HepG2 (cell line): ENCODE measurements at regions not wholly inside any gene's neighbourhood (a gene's known extent, or its start where the extent isn't known, plus 50 kb on each side); places are given as distances from the start of the nearest gene placed in this dataset.
A peak's percentile ranks its signal among the peaks of the same experiment; 100 is the strongest.

Experiments
- ATAC-seq: fragments of 200-7000 bp; cut with Tn5 transposase; 3 replicates; pipeline ENCODE4 v1.9.1; 2020; ENCODE audit warnings: mild to moderate bottlenecking, moderate library complexity
- BruUV-seq: library from RNA; stranded (reverse); fragments of 400-500 nt; replicated peaks from 2 replicates; lab custom pipeline; 2021; lab: Mats Ljungman, UMichigan
- CTCF ChIA-PET: fragments of 300-600 bp; formaldehyde crosslinking; extraction: SDS; loops from one replicate; lab custom pipeline; 2021; ENCODE audit warnings: low total read pairs, inconsistent platforms, low intra/inter-chr PET ratio; lab: Yijun Ruan, JAX
- POLR2A ChIA-PET: fragments of 350-600 bp; sonication (Branson Sonifier 250); formaldehyde crosslinking; loops from one replicate; lab custom pipeline; 2020; ENCODE audit warnings: antibody characterized with exemption, inconsistent platforms; lab: Yijun Ruan, JAX
- DNase-seq: peaks from one replicate; pipeline ENCODE4 v3.0.0-alpha.2; 2015; ENCODE audit warnings: low spot score
- FAIRE-seq: peaks from 3 replicates; lab custom pipeline; 2011; peaks lifted over from hg19 to GRCh38; lab: Jason Lieb, UNC
- H2AFZ ChIP-seq: one replicate; pipeline ENCODE4 v1.6.1; 2011; ENCODE audit warnings: low read length, inconsistent platforms
- H3K27ac ChIP-seq: fragments of 300-600 bp; 3 replicates; pipeline ENCODE4 v1.8.0; 2011; ENCODE audit warnings: mixed run types, mild to moderate bottlenecking, mixed read lengths, low read length, inconsistent platforms; ENCODE audit not compliant: insufficient read depth; ENCODE audit errors: extremely low read length
- H3K27me3 ChIP-seq, 2 experiments: fragments of 200-600 bp in 1 of 2; 2 replicates in 1 of 2; 3 replicates in 1 of 2; pipeline versions ENCODE4 v1.6.0 to v1.8.0; 2011; ENCODE audit warnings: low read length in 2 of 2, mild to moderate bottlenecking in 2 of 2, moderate library complexity in 2 of 2, inconsistent platforms in 1 of 2; ENCODE audit not compliant: insufficient read depth in 2 of 2, control insufficient read depth in 1 of 2
- H3K36me3 ChIP-seq, 2 experiments: fragments of 200-600 bp in 1 of 2; replicated peaks in 1 of 2; 2 replicates in 1 of 2; 3 replicates in 1 of 2; pipeline versions ENCODE4 v1.5.1 to v1.8.0; 2011; ENCODE audit warnings: low read length in 2 of 2, inconsistent platforms in 1 of 2; ENCODE audit not compliant: insufficient read depth in 2 of 2, control insufficient read depth in 1 of 2
- H3K4me1 ChIP-seq: 2 replicates; pipeline ENCODE4 v1.5.1; 2012; ENCODE audit warnings: low read length, inconsistent platforms; ENCODE audit not compliant: insufficient read depth
- H3K4me2 ChIP-seq: 2 replicates; pipeline ENCODE4 v1.6.0; 2011; ENCODE audit warnings: low read depth, low read length, inconsistent platforms
- H3K4me3 ChIP-seq, 3 experiments: fragments of 200-600 bp in 1 of 3; sonication (generic), shearing (Covaris generic) in 1 of 3; replicated peaks in 1 of 3; 2 replicates each; pipeline ENCODE4 v1.5.1; 2011 to 2016; ENCODE audit warnings: low read length in 3 of 3, inconsistent platforms in 2 of 3, low read depth in 2 of 3, mild to moderate bottlenecking in 2 of 3, control low read depth in 1 of 3, mixed read lengths in 1 of 3; ENCODE audit not compliant: insufficient read depth in 1 of 3
- H3K79me2 ChIP-seq: one replicate; pipeline ENCODE4 v1.6.1; 2011; ENCODE audit warnings: low read length, inconsistent platforms; ENCODE audit not compliant: insufficient read depth
- H3K9ac ChIP-seq: 2 replicates; pipeline ENCODE4 v1.6.0; 2011; ENCODE audit warnings: mild to moderate bottlenecking, low read depth, low read length, inconsistent platforms; ENCODE audit not compliant: insufficient read depth
- H3K9me3 ChIP-seq: 2 replicates; pipeline ENCODE4 v1.5.1; 2012; ENCODE audit warnings: mild to moderate bottlenecking, low read length
- H4K20me1 ChIP-seq: 2 replicates; pipeline ENCODE4 v1.6.0; 2011; ENCODE audit warnings: inconsistent platforms, mild to moderate bottlenecking, low read length, moderate library complexity; ENCODE audit not compliant: insufficient read depth
- SIN3A ChIP-seq: IDR thresholded peaks from 2 replicates; pipeline ENCODE4 v1.6.1; 2011; ENCODE audit warnings: low read depth, mild to moderate bottlenecking, control low read depth, low read length, borderline replicate concordance
- ZFP82 ChIP-seq: sonication (generic); formaldehyde crosslinking; IDR thresholded peaks from 2 replicates; pipeline ENCODE4 v1.5.1; 2020; ENCODE audit warnings: mild to moderate bottlenecking, missing genetic modification reagents, borderline replicate concordance
- ZNF44 ChIP-seq: sonication (generic); formaldehyde crosslinking; IDR thresholded peaks from 2 replicates; pipeline ENCODE4 v1.5.1; 2020; ENCODE audit warnings: mild to moderate bottlenecking, missing genetic modification reagents
- ZNF569 ChIP-seq: sonication (generic); formaldehyde crosslinking; IDR thresholded peaks from 2 replicates; pipeline ENCODE4 v1.5.0; 2020; ENCODE audit warnings: mild to moderate bottlenecking, missing genetic modification reagents, moderate library complexity, borderline replicate concordance
- ZNF589 ChIP-seq: sonication (generic); formaldehyde crosslinking; conservative IDR thresholded peaks from 2 replicates; pipeline ENCODE4 v1.8.0; 2022; ENCODE audit warnings: mild to moderate bottlenecking, moderate library complexity, missing genetic modification reagents
- ZNF709 ChIP-seq: sonication (generic); formaldehyde crosslinking; IDR thresholded peaks from 2 replicates; pipeline ENCODE4 v1.5.0; 2020; ENCODE audit warnings: mild to moderate bottlenecking, missing genetic modification reagents
- WGBS: methylation state at CpG from one replicate; pipeline ENCODE4 v1.1.6; 2017; ENCODE audit warnings: low lambda C conversion rate; 5-methylcytosine and 5-hydroxymethylcytosine counted together
- in situ Hi-C: cut with HindIII; loops from 2 replicates; pipeline ENCODE4 v1.10.0; 2017; ENCODE audit warnings: low pct_unique_long_range_greater_than_20kb; ENCODE audit not compliant: extremely low pct_ligation_motif_present
- intact Hi-C: fragments of 100-400 bp; cut with micrococcal nuclease; formaldehyde crosslinking; loops from one replicate; pipeline ENCODE4 v1.10.0; 2022; ENCODE audit not compliant: unreplicated experiment
- TF ChIP-seq, protein P1 (sequence below): sonication (generic); formaldehyde crosslinking; IDR thresholded peaks from 2 replicates; pipeline ENCODE4 v1.4.0; 2020; ENCODE audit warnings: missing genetic modification reagents, borderline replicate concordance
- TF ChIP-seq, protein P2 (sequence below): sonication (generic); formaldehyde crosslinking; IDR thresholded peaks from 2 replicates; pipeline ENCODE4 v1.4.0; 2020; ENCODE audit warnings: mild to moderate bottlenecking, low read depth, missing genetic modification reagents
- TF ChIP-seq, protein P3 (sequence below): sonication (generic); formaldehyde crosslinking; IDR thresholded peaks from 2 replicates; pipeline ENCODE4 v1.8.0; 2022; ENCODE audit warnings: missing genetic modification reagents, low read depth, mild to moderate bottlenecking, borderline replicate concordance

DNA sequence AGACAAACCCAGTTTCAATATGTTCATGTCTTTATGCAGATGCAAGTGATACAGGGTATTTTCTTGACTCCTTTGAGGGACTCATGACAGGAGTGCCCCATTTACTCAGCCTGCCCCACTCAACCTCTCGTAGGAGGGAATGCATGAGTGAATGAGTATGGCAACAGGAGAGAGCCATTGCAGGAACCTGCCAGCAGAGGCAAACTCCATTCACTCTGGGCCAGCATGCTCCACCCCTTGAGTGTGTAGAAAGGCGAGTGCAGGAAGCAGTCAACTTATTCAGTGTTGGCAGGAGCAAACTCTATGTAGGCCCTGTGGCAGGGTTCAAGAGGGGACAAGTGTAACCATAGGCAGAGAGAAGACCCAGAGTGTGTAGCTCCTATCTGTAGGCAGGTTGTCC is 1526.3 kb downstream of the PLA2G4A start:
- FAIRE-seq, result no peak

DNA sequence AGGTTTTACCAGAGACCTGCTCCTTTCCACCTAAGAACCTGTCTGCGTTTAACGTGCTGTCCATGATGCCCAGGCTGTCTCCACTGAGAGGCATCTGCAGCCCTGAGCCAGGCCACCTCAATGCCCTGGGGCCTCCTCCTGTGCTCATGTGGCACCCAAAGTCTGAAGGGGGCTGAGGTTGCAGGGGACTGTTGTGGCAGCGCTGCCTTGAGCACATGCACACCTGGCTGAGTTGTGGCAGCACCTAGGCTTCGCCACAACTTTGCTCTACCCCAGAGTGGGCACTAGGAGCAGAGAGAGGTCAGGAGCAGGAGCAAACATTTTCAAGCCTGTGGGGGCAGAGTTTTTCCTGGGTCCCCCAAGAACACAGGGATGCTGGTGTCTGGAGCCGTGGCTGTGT is 1527.1 kb downstream of the PLA2G4A start:
- no peak for DNase-seq
- Histone ChIP-seq H3K4me1 (no peaks in the 10 kb centered on the region), H3K9me3 (no peaks in the 10 kb centered on the region), H3K79me2 (no peaks in the 10 kb centered on the region), H4K20me1 (no peaks in the 10 kb centered on the region), H3K27ac (no peak overlapping the region), H3K4me2 (no peak overlapping the region), H2AFZ (no peak overlapping the region), H3K36me3 (no peaks in the 10 kb centered on the region), H3K9ac (no peak overlapping the region), H3K4me3 (no peak overlapping the region), H3K27me3 (no peaks in the 10 kb centered on the region; a peak in 1 of 5 replicates)
- no peak for ATAC-seq
- no peak for FAIRE-seq
- ChIA-PET POLR2A (no interaction called here), CTCF (no interaction called here)
- WGBS, result 10% methylated on average over 2 of the region's 5 CpGs
- in situ Hi-C loops, result no loop called here
- BruUV-seq, result no TSS peak
- intact Hi-C loops, result no loop called here
- TF ChIP-seq, protein P1, sequence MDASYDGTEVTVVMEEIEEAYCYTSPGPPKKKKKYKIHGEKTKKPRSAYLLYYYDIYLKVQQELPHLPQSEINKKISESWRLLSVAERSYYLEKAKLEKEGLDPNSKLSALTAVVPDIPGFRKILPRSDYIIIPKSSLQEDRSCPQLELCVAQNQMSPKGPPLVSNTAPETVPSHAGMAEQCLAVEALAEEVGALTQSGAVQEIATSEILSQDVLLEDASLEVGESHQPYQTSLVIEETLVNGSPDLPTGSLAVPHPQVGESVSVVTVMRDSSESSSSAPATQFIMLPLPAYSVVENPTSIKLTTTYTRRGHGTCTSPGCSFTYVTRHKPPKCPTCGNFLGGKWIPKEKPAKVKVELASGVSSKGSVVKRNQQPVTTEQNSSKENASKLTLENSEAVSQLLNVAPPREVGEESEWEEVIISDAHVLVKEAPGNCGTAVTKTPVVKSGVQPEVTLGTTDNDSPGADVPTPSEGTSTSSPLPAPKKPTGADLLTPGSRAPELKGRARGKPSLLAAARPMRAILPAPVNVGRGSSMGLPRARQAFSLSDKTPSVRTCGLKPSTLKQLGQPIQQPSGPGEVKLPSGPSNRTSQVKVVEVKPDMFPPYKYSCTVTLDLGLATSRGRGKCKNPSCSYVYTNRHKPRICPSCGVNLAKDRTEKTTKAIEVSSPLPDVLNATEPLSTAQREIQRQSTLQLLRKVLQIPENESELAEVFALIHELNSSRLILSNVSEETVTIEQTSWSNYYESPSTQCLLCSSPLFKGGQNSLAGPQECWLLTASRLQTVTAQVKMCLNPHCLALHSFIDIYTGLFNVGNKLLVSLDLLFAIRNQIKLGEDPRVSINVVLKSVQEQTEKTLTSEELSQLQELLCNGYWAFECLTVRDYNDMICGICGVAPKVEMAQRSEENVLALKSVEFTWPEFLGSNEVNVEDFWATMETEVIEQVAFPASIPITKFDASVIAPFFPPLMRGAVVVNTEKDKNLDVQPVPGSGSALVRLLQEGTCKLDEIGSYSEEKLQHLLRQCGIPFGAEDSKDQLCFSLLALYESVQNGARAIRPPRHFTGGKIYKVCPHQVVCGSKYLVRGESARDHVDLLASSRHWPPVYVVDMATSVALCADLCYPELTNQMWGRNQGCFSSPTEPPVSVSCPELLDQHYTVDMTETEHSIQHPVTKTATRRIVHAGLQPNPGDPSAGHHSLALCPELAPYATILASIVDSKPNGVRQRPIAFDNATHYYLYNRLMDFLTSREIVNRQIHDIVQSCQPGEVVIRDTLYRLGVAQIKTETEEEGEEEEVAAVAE (CRISPR knock-in tag), result no peak
- no peak for TF ChIP-seq ZNF569 (CRISPR knock-in tag)
- no peak for TF ChIP-seq ZNF709 (CRISPR knock-in tag)
- TF ChIP-seq, protein P2, sequence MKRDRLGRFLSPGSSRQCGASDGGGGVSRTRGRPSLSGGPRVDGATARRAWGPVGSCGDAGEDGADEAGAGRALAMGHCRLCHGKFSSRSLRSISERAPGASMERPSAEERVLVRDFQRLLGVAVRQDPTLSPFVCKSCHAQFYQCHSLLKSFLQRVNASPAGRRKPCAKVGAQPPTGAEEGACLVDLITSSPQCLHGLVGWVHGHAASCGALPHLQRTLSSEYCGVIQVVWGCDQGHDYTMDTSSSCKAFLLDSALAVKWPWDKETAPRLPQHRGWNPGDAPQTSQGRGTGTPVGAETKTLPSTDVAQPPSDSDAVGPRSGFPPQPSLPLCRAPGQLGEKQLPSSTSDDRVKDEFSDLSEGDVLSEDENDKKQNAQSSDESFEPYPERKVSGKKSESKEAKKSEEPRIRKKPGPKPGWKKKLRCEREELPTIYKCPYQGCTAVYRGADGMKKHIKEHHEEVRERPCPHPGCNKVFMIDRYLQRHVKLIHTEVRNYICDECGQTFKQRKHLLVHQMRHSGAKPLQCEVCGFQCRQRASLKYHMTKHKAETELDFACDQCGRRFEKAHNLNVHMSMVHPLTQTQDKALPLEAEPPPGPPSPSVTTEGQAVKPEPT, result no peak
- TF ChIP-seq ZNF589 (CRISPR knock-in tag), result no peak

More for the DNA sequence above, 1526.3 kb downstream of the PLA2G4A start:
- H3K27me3 ChIP-seq, result no peaks in the 10 kb centered on the region; a peak in 1 of 5 replicates
- in situ Hi-C loops (no loop called here), intact Hi-C loops (no loop called here)
- H3K9me3 ChIP-seq, result no peaks in the 10 kb centered on the region
- no peak overlapping the region for H3K4me3 ChIP-seq
- no peak overlapping the region for H2AFZ ChIP-seq
- BruUV-seq, result no TSS peak
- H3K27ac ChIP-seq, result no peak overlapping the region
- ChIA-PET POLR2A (no interaction called here), CTCF (no interaction called here)
- no peak for DNase-seq
- H3K9ac ChIP-seq, result no peak overlapping the region
- peak; percentile 73 for ATAC-seq
- 6% methylated on average over 2 of the region's 2 CpGs for WGBS
- no peaks in the 10 kb centered on the region for H4K20me1 ChIP-seq
- TF ChIP-seq ZNF44 (CRISPR knock-in tag), result no peak
- TF ChIP-seq, protein P3, sequence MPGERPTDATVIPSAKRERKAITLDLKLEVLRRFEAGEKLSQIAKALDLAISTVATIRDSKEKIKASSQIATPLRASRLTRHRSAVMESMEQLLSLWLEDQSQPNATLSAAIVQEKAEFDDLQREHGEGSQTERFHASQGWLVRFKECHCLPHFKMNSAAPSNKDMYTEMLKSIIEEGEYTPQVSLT (CRISPR knock-in tag), result no peak
- TF ChIP-seq ZFP82, result no peak
- TF ChIP-seq SIN3A, result no peak
- H3K4me2 ChIP-seq, result no peak overlapping the region
- no peaks in the 10 kb centered on the region for H3K4me1 ChIP-seq
- H3K36me3 ChIP-seq, result no peaks in the 10 kb centered on the region
- H3K79me2 ChIP-seq, result no peaks in the 10 kb centered on the region
